ENCODE measurements at regions not wholly inside any gene's neighbourhood (a gene's known extent, or its start where the extent isn't known, plus 50 kb on each side); places are given as distances from the start of the nearest gene placed in this dataset.

DNA sequence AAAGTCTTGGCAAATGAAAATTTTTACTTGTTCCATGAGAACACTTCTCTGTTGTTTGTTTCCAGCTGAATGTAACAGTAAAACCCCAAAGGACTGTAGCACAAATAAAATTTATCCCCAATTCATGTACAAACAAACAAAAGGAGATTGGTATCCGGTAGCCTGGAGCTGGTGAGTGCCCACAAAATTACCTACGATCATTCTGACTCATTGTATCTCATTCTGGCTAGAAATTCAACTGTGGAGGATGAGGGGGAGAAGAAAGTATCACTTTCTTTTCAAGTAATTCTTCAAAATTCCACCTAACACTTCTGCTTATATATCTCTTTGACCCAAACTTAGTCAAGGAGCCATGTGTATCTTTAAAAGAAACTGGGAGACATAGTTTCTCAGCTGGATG, 268.5 kb downstream of the ALG10B start:
- TF ChIP-seq, protein P1, sequence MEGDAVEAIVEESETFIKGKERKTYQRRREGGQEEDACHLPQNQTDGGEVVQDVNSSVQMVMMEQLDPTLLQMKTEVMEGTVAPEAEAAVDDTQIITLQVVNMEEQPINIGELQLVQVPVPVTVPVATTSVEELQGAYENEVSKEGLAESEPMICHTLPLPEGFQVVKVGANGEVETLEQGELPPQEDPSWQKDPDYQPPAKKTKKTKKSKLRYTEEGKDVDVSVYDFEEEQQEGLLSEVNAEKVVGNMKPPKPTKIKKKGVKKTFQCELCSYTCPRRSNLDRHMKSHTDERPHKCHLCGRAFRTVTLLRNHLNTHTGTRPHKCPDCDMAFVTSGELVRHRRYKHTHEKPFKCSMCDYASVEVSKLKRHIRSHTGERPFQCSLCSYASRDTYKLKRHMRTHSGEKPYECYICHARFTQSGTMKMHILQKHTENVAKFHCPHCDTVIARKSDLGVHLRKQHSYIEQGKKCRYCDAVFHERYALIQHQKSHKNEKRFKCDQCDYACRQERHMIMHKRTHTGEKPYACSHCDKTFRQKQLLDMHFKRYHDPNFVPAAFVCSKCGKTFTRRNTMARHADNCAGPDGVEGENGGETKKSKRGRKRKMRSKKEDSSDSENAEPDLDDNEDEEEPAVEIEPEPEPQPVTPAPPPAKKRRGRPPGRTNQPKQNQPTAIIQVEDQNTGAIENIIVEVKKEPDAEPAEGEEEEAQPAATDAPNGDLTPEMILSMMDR (IDR thresholded peaks at IDR 0.05; ENCODE audit: low read length), result no peak
- TF ChIP-seq EZH2 (IDR thresholded peaks at IDR 0.05; ENCODE audit: borderline replicate concordance, low read length), result no peak

All from OCI-LY1 (cell line).